ENCODE measurements at regions not wholly inside any gene's neighbourhood (a gene's known extent, or its start where the extent isn't known, plus 50 kb on each side); places are given as distances from the start of the nearest gene placed in this dataset.
"Not testable (repeated sequence)": the region's sequence is repeated elsewhere in the genome, so short reads cannot be mapped to it uniquely, and the experiment has no call there.

- DNase-seq = no peak
These were observed 159.8 kb upstream of the DLX2 start for GRCh38 chr2:172262486-172262885.

- not testable (repeated sequence) for DNase-seq
These were observed 162.1 kb upstream of the DLX2 start for GRCh38 chr2:172264820-172265219.

GRCh38 chr2:172269507-172270244 lies 157.7 kb upstream of the ITGA6 start:
- not testable (repeated sequence) for DNase-seq

- DNase-seq = no peak
These were observed 156.9 kb upstream of the ITGA6 start for GRCh38 chr2:172270278-172271079.

GRCh38 chr2:172273910-172274571 lies 153.3 kb upstream of the ITGA6 start:
- DNase-seq = no peak

- DNase-seq = no peak
These were observed 152.1 kb upstream of the ITGA6 start for GRCh38 chr2:172275239-172275638.

GRCh38 chr2:172276961-172277360 lies 150.4 kb upstream of the ITGA6 start:
- no peak for DNase-seq

GRCh38 chr2:172278667-172279066 lies 148.7 kb upstream of the ITGA6 start:
- no peak for DNase-seq

- DNase-seq = no peak
These were observed 148.2 kb upstream of the ITGA6 start for GRCh38 chr2:172279214-172279613.

GRCh38 chr2:172279813-172280212 lies 147.6 kb upstream of the ITGA6 start:
- no peak for DNase-seq

- no peak for DNase-seq
These were observed 146.6 kb upstream of the ITGA6 start for GRCh38 chr2:172280571-172281361.

- DNase-seq = no peak
These were observed 145.5 kb upstream of the ITGA6 start for GRCh38 chr2:172281648-172282570.

- DNase-seq = no peak
These were observed 144.4 kb upstream of the ITGA6 start for GRCh38 chr2:172282944-172283343.

GRCh38 chr2:172283476-172283875 lies 143.9 kb upstream of the ITGA6 start:
- no peak for DNase-seq

GRCh38 chr2:172284209-172284608 lies 143.2 kb upstream of the ITGA6 start:
- DNase-seq = no peak

GRCh38 chr2:172285010-172285621 lies 142.3 kb upstream of the ITGA6 start:
- no peak for DNase-seq

- DNase-seq = no peak
These were observed 141.6 kb upstream of the ITGA6 start for GRCh38 chr2:172285760-172286159.

- no peak for DNase-seq
These were observed 140.2 kb upstream of the ITGA6 start for GRCh38 chr2:172287190-172287589.

- no peak for DNase-seq
These were observed 139.6 kb upstream of the ITGA6 start for GRCh38 chr2:172287605-172288315.

GRCh38 chr2:172288603-172289002 lies 138.8 kb upstream of the ITGA6 start:
- DNase-seq = no peak

- peak in 1 of 2 experiments; percentile 19 for DNase-seq
These were observed 133.4 kb upstream of the ITGA6 start for GRCh38 chr2:172293952-172294351.
